GM04504 (cell line): ENCODE measurements at regions not wholly inside any gene's neighbourhood (a gene's known extent, or its start where the extent isn't known, plus 50 kb on each side); places are given as distances from the start of the nearest gene placed in this dataset.

Experiments
- DNase-seq: peaks from one replicate; pipeline ENCODE4 v3.0.0-alpha.2; 2012; ENCODE audit warnings: low read depth

DNA sequence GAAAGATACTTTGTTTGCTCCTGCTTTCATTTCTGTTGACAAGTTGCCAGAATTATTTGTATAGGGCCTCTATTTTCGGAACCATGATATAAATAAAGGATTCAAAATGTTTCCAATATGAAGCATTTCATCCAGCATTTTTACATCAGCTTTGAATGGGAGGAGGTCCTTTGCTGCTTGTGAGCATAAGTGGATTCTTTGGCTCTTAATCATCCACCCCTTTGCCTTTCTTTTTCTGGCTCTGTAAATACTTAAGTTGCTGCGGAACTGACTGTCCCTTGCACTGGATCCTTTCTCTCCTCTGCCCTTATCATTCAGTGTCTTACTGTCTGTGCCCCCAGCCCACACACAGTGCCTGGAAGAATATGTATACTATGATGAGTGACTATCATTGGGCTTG, 357.3 kb upstream of the RGS6 start:
- DNase-seq = peak; percentile 53

DNA sequence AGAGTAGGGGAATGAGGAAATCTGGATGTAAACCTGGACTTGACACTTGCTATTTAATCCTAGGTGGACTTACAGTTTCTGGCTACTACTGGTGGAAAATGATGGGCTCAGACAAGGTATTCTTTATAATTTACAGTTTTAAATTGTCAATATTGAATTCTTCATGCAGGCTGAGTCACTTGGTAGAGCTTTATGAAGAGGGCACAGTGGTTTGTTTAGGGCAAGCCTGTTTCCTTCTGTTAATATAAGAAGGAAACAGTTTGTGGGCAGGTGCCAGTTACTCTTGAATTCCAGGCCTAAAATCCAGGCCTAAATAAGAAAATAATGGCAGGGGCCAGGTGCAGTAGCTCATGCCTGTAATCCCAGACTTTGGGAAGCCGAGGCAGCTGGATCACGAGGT, 355.8 kb upstream of the RGS6 start:
- no peak for DNase-seq

DNA sequence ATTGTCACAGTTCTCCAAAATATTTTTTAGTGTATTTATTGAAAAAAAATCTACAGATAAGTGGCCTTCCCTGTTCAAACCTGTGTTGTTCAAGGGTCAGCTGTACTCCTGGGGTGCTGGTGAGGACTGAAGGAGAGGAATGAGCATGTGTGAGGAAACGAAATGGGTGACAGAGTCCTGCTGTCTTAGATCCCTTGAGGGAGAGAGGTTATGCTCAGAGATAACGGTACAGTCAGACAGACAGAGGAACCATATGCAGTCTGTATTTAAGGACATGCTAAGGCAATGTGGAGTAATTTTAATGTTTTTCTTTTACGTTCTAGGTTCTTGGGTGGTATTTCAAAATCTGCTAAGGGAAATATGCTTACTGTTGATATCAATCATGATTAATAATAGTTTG, 352.9 kb upstream of the RGS6 start:
- no peak for DNase-seq

DNA sequence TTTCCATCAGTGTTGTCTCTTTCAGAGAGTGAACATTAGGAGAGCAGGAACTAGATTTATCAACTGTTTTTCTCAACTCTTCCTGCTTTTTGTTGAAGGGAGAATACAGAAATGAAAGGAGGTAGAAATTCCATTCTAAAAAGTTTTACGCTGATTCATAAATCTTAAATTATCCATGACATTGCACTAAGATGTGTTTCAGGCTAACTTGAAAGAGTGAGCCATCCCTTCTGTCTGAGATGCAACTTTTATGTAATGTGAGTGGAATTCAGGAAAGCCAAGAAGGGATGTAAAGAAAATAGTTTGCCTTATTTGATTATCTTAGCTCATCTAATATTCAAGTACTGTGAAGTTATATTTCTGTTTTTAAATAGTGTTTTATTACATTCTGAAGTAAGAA, 349.5 kb upstream of the RGS6 start:
- DNase-seq = no peak

DNA sequence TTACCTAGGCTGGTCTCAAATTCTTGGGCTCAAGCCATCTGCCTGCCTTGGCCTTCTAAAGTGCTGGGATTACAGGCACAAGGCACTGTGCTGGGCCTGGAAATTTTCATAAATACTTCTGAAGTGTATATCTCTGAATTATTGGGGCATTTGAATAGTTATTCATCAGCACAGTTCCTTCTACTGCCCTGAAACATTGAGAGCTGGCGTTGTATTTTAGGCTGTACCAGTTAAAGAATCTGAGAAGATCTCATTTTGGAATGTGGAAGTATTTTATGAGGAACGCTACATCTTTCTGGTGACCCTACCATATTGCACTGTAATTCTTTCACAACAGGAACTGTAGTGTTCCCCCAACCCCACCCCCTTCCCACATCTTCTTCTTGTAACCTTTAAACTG, 349.0 kb upstream of the RGS6 start:
- no peak for DNase-seq

DNA sequence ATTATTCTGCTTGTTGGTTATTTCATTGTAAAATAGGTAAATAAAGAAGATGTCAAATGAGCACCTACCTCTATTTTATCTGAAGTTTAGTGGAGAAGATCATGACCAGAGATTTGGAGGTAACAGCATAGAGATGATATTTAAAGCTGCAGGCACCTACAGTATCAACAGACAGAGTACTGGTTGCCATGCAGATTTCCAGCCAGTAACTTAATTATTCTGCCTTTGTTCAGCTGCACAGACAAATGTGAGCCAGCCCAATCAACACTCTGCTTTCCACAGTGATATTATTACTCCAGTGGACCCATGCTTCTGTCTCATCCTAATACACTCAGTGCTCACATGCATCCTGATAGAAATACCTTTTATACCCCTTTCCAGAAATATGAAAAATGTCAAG, 348.5 kb upstream of the RGS6 start:
- no peak for DNase-seq

DNA sequence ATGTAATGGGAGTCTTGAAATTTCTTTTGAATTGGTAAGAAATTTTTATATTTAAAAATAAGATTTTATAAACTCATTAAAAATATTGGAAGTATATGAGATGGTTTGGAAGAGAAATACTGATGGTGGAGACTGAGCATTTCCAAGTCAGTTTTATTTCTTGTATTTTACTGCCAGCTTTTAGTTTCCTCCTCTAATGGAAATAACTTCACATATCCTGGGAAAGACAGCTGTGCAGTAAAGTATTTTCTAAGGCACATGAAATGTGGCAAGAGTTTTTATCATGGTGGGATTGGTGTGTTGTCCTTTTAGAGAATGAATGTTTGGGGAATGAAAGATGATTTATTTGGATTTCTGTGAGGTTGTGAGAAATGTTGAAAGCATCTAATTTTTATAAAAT, 346.9 kb upstream of the RGS6 start:
- DNase-seq = no peak

DNA sequence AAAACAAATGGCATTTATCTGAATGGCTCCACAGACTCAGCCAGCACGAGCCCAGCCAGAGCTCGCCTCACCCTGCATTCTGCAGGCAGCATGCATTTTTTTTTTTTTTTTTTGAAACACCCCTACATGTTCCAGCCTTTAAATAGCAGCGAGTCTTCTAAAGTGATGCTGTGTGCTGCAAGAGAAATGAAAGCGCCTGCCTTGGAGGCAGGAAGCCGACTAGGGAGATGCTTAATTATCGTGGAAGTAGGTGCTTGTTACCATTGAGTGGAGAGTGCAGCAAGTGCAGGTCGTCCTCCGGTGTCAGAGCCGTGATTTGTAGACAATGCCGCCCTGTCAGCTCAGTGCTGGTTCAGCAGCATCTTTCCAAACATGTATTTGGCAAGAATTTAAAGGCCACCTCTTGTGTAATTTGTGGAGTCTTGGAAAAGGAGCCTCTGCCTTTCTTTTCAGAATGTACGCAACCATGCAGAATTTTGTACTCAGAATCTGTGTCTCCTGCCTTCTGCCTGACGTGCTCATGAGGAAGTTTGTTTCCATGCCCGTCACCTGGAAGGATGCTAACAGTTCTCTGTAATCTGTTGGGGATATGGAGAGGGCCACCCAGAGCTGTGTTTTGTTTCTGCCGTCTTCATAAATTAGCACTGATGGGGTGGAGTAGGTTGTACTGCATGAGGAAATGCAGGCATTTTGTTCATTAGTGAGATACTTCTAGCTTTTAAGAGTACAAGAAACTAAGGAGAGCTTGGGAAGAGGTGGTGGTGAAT, 345.9 kb upstream of the RGS6 start:
- no peak for DNase-seq

DNA sequence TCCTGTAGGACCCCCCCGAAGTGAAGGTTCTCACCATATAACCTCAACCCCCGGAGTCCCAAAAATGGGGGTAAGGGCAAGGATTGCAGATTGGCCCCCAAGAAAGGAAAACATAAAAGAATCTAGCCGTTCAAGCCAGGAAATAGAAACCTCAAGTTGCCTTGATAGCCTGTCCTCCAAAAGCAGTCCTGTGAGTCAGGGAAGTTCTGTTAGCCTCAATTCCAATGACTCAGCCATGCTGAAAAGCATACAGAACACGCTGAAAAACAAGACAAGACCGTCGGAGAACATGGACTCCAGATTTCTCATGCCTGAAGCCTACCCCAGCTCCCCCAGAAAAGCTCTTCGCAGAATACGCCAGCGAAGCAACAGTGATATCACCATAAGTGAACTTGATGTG, 344.2 kb upstream of the RGS6 start:
- no peak for DNase-seq

DNA sequence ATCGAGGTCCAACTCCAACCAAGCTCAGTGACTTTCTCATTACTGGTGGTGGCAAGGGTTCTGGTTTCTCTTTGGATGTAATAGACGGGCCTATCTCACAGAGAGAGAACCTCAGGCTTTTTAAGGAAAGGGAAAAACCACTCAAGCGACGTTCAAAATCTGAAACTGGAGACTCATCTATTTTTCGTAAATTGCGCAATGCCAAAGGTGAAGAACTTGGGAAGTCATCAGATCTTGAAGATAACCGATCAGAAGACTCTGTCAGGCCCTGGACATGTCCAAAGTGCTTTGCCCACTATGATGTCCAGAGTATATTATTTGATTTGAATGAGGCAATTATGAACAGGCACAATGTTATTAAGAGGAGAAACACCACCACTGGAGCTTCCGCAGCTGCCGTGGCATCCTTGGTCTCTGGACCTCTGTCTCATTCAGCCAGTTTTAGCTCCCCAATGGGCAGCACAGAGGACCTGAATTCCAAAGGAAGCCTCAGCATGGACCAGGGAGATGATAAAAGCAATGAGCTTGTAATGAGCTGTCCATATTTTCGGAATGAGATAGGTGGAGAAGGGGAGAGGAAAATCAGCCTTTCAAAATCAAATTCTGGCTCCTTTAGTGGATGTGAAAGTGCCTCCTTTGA, 343.5 kb upstream of the RGS6 start:
- no peak for DNase-seq

DNA sequence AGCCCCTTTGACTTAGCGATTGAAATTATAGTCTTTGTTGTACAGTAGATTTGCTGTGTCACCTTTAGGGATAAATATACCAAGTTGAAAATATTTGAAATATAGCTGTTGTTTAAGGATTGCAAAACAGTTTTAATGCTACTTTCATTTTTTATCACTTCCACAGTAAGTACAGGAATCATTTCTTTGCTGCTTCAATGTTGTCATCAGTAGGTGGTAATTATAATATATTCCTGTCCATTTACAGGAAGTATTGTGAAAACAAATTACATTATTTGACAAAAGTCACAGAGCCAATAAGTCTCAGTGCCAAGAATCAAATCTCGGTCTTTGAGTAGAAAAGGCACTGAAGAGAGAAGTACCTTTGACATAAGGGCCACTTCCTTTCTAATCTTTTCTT, 342.6 kb upstream of the RGS6 start:
- DNase-seq = no peak

DNA sequence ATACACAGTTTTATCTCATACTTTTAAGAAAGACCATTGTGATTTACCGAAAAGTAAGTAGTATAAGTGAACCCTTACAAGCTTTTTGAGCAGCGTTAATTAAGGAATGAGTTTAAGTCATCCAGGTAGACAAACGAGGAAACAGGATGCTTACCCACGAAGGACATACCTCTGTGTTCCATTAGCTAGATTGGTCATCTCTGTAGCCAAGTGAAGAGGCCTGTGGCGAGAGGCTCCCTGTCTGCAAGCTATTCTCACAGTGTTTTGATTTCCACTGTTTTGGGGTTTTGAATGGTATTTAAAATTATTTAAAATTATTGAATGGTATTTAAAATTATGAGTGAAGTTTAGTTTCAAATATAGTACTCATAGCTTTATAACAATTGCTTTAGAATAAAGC, 342.1 kb upstream of the RGS6 start:
- DNase-seq = no peak

DNA sequence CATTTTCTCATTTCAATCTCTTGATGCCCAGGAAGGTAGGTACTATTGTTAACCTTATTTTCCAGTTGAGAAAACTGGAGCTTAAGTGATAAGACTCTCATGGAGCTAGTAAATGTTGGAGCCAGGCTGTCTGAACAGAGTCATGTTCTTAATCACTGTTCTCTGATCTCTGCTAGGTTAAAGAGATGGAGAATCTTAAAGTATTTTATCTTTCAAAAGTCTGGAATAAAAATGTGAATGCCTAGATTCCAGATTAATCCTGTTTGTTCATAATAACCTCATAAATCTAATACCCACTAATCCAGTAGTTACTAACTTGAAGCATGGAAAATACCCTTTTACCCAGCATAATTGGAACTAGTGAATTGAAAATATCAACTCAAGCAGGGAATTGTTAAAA, 341.0 kb upstream of the RGS6 start:
- no peak for DNase-seq

DNA sequence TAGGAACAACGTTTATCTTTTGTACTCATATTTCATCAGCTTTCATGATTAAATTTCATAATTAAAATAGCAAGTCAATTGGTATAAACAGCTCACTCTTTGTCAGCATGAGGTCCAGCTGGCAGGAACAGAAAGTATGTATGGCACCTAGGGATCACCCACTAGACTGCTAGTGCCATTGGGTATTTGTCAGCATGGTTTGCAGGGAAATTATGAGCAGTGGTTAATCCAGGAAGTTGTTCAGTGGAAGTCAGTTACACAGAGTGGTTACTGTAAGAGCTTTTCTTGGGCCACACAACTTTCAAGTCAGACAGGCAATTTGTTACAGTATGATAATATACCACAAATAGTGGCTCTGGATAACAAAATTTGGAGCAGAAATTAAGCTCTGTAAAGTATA, 340.3 kb upstream of the RGS6 start:
- no peak for DNase-seq

DNA sequence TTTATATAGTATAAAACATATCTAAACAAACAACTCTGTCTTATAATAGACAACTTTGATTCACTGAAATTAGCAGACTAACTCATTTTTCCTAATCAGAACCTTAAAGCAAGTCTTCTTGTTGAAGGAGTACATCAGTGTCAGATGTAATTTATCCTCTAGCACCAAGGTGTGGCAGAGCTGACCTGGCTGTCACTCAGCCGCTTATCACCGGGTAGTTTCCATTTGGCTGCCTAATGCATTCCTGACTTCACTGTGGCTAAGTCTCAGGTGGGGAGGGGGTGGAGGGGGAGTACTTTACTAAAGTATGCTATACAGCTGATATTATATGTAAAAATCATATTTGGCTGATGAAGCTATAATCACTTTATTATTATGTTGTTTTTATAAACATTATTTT, 339.9 kb upstream of the RGS6 start:
- DNase-seq = no peak

DNA sequence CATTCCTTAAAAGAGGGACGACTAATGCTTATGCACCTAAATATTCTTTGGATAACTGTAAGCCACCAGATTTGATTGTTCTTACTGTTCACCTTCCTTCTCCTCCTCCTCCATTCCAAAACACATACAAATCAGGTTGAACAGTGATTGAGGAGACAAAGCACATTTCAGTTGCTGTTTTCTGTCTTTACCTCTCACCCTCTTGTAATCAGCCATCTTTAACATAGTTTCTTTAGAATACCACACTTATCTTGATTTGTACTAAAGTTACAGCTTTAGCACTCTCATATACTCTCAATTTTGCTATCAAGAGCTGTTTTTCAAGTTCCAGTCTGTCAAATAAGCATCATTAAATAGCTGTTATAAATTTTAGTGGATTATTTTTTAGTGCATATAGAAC, 338.3 kb upstream of the RGS6 start:
- no peak for DNase-seq

DNA sequence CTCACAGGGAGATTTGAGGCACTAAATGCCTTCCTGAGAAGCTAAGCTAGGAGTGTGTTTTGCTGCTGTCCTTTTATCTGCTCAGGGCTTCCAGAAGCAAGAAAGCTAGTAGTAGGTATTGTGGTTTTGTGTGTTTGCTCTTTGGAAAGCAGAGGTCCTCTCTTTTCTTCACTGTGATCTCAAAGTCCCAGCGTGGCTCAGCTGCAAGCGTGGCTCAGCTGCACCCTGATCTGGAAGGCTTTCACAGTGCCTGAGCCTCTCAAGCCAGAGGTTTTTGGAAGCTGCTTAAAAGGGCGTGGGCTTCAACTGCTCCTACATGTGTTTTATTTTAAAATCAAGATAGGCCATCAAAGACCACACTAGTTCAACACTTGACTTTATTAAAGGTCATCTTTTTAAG, 337.4 kb upstream of the RGS6 start:
- DNase-seq = no peak

DNA sequence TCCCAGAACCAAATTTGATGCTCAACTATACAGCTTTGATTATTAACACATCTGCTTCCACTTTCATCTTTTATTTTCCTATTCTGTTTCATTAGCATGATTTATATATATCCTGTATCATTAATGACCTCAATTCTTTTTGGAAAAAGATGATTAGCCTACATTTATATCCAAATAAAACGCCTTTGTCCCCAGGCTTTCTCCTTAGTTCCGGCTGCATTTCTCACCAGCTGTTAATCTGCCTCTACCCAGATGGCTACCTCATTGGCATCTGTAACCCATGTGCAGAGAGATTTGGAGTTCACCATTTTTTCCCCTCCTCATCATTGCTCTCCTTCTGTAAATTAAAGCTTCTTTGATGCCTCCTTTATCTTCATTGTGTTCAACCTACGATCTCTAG, 336.8 kb upstream of the RGS6 start:
- no peak for DNase-seq

DNA sequence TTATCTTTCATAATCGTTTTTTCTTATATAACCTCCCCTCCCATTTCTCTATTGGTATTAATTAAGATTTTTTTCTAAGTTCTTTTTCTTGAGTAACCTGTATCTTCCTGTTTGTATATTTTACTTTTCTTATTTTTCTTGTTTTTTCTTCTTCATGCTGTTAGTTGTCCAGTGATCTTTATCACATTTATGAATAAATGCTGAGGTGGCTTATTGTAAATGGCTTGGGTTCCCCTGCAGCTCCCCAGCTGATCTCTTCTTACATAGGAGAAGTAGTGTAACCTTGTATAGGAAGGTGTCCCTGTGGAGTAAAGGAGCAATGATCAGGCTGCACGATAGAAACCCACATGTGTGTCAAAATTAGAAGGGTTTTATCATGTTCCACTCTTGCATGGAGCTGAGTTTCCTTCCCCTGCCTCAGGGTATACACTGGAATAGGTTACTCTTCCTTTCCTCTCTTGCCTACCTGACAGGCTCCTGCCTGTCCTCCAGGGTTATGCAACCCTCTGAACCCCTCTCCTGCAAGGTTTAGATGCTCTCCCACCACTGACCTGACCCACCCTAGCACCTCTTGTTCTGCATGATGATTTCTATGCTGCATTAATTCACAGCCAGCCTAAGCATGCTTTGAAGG, 334.8 kb upstream of the RGS6 start:
- no peak for DNase-seq

DNA sequence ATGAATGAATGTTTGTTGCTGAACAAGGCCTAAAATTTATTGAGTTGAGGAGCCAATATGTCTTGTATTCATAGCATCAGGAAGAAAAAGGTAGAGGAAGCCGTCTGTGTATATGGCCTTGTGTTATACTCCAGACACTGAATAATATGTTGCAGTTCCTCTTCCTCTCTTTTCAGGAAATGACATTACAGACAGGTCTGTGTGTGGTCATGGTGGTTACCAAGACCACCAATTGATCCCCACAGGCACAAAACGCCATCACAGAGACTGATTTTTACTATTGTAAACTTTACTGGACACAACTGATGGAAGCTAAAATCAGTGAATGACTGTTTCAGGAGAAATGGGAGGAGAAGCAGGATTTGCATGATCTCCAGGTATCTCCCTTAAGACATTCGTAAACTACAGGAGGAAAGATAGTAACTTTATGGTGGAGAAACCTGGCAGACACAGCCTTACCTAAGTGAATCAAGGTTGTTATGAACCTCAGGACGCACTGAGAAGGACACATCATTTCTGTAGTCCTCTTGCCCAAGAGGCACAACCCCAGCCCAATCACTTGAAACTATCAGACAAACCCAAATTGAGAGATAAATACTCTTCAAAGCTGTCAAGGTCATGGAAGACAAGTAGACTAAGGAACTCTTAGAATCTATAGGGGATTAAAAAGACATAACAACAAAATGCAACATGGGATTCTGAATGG, 334.1 kb upstream of the RGS6 start:
- DNase-seq = no peak

DNA sequence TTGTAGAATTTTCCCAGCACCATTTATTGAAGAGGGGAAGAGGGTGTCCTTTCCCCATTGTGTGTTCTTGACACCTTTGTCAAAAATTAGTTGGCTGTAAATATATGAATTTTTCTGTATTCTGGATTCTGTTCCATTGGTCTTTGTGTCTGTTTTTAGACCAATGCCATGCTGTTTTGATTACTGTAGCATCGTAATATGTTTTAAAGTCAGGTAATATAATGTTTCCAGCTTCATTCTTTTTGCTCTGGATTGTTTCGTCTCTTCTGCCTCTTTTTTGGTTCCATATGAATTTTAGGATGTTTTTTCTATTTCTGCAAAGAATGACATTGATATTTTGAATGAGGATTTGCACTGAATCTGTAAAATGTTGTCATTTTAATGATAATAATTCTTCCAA, 331.9 kb upstream of the RGS6 start:
- no peak for DNase-seq

DNA sequence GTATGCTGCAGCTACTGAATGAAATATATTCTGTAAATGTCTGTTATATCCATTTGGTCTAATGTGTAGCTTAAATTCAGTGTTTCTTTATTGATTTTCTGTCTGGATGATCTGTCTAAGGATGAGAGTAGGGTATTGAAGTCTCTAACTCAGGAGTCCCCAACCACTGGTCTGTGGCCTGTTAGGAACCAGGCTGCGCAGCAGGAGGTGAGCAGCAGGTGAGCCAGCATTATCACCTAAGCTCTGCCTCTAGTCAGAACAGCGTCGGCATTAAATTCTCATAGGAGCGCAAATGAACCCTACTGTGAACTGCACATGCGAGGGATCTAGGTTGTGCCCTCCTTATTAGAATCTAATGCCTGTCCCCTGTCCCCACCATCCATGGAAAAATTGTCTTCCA, 329.7 kb upstream of the RGS6 start:
- DNase-seq = no peak

DNA sequence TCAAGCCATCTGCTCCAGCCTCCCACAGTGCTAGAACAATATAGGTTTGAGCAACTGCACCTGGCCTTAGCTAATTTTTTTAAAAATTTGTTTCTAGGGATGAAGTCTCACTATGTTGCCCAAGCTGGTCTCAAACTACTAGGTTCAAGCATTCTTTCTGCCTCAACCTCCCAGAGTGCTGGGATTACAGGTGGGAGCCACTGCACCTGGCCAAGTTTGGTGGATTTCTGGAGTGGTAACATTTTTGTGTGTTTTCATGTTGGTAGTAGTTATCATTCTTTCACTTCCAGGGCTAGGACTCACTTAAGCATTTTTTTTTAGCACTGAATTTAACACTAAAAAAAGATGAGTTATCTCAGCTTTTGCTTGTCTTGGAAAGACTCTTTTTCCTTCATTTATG, 328.0 kb upstream of the RGS6 start:
- no peak for DNase-seq
